Endothelial cell of umbilical vein (primary cell): ENCODE measurements at regions not wholly inside any gene's neighbourhood (a gene's known extent, or its start where the extent isn't known, plus 50 kb on each side); places are given as distances from the start of the nearest gene placed in this dataset.

ENCODE experiments used
- BruUV-seq: library from RNA; stranded (reverse); fragments of 400-500 nt; replicated peaks from 2 replicates; lab custom pipeline; 2021; lab: Mats Ljungman, UMichigan
- CTCF ChIA-PET: fragments of 300-600, 350-600 bp; sonication (Branson Sonifier 250); formaldehyde crosslinking; loops from one replicate; lab custom pipeline; 2021; ENCODE audit warnings: antibody characterized with exemption, inconsistent platforms; lab: Charles Lee
- POLR2A ChIA-PET: fragments of 300-600, 350-600 bp; sonication (Branson Sonifier 250); formaldehyde crosslinking; loops from one replicate; lab custom pipeline; 2021; ENCODE audit warnings: antibody characterized with exemption, inconsistent platforms; lab: Charles Lee
- DNase-seq: peaks from one replicate; pipeline ENCODE4 v3.0.0-alpha.2; 2011; ENCODE audit warnings: low read depth, low spot score
- FAIRE-seq: peaks from 2 replicates; lab custom pipeline; 2011; peaks lifted over from hg19 to GRCh38; lab: Jason Lieb, UNC
- H2AFZ ChIP-seq: 2 replicates; pipeline ENCODE4 v1.6.0; 2012; ENCODE audit warnings: low read depth, low read length, control low read depth, inconsistent platforms
- H3K27ac ChIP-seq: 2 replicates; pipeline ENCODE4 v1.5.1; 2011; ENCODE audit warnings: low read depth, mild to moderate bottlenecking, control low read depth, low read length, moderate library complexity; ENCODE audit not compliant: insufficient read depth
- H3K27me3 ChIP-seq, 2 experiments: 2 replicates each; pipeline versions ENCODE4 v1.6.0 to v1.6.1; 2011; ENCODE audit warnings: low read length in 2 of 2, mixed read lengths in 1 of 2; ENCODE audit not compliant: control insufficient read depth in 2 of 2, insufficient read depth in 2 of 2
- H3K36me3 ChIP-seq, 2 experiments: 2 replicates in 1 of 2; 3 replicates in 1 of 2; pipeline ENCODE4 v1.5.1; 2011; ENCODE audit warnings: low read length in 2 of 2, mild to moderate bottlenecking in 1 of 2, moderate library complexity in 1 of 2; ENCODE audit not compliant: control insufficient read depth in 2 of 2, insufficient read depth in 2 of 2; ENCODE audit errors: extremely low read depth in 1 of 2
- H3K4me1 ChIP-seq: 3 replicates; pipeline ENCODE4 v1.5.1; 2011; ENCODE audit warnings: mild to moderate bottlenecking, low read length; ENCODE audit not compliant: control insufficient read depth, insufficient read depth; ENCODE audit errors: extremely low read depth
- H3K4me2 ChIP-seq: 2 replicates; pipeline ENCODE4 v1.6.1; 2011; ENCODE audit warnings: low read length, control low read depth, mixed read lengths; ENCODE audit not compliant: insufficient read depth
- H3K4me3 ChIP-seq, 3 experiments: fragments of 200-600 bp in 1 of 3; sonication (generic), shearing (Covaris generic) in 1 of 3; replicated peaks in 1 of 3; 2 replicates each; pipeline ENCODE4 v1.5.1; 2011 to 2016; ENCODE audit warnings: control low read depth in 3 of 3, low read length in 3 of 3, mild to moderate bottlenecking in 2 of 3, inconsistent platforms in 1 of 3, low read depth in 1 of 3, moderate library complexity in 1 of 3; ENCODE audit not compliant: insufficient read depth in 1 of 3
- H3K79me2 ChIP-seq: 2 replicates; pipeline ENCODE4 v1.6.0; 2012; ENCODE audit warnings: low read length, inconsistent platforms; ENCODE audit not compliant: control insufficient read depth, insufficient read depth
- H3K9ac ChIP-seq: replicated peaks from 2 replicates; pipeline ENCODE3; 2011; ENCODE audit warnings: low read length, control low read depth; ENCODE audit not compliant: insufficient read depth; ENCODE audit errors: extremely low read depth
- H3K9me1 ChIP-seq: replicated peaks from 3 replicates; pipeline ENCODE4 v1.6.0; 2011; ENCODE audit warnings: mild to moderate bottlenecking, low read length; ENCODE audit not compliant: control insufficient read depth, insufficient read depth; ENCODE audit errors: extremely low read depth
- H3K9me3 ChIP-seq: replicated peaks from 2 replicates; pipeline ENCODE4 v1.5.1; 2012; ENCODE audit warnings: low read length, inconsistent platforms; ENCODE audit not compliant: control insufficient read depth, insufficient read depth
- H4K20me1 ChIP-seq: replicated peaks from 2 replicates; pipeline ENCODE3; 2011; ENCODE audit warnings: mild to moderate bottlenecking, low read length; ENCODE audit not compliant: control insufficient read depth, insufficient read depth; ENCODE audit errors: extremely low read depth
- EZH2 ChIP-seq: IDR thresholded peaks from 2 replicates; pipeline ENCODE4 v1.6.1; 2012; ENCODE audit warnings: borderline replicate concordance, low read depth, mild to moderate bottlenecking, moderate library complexity, low read length, inconsistent platforms; ENCODE audit not compliant: severe bottlenecking
- GATA2 ChIP-seq: IDR thresholded peaks from 2 replicates; pipeline ENCODE4 v1.7.0; 2011; ENCODE audit warnings: low read depth, mild to moderate bottlenecking, moderate library complexity, mixed read lengths, low read length; ENCODE audit not compliant: insufficient read length, insufficient read depth
- JUN ChIP-seq: IDR thresholded peaks from 2 replicates; pipeline ENCODE4 v1.6.1; 2011; ENCODE audit warnings: borderline replicate concordance, low read depth; ENCODE audit not compliant: insufficient read length, insufficient read depth
- POLR2A ChIP-seq: IDR thresholded peaks from 2 replicates; pipeline ENCODE4 v1.6.1; 2012; ENCODE audit warnings: low read depth, mild to moderate bottlenecking, control low read depth, low read length
- dilution Hi-C: fragments of 300-500 bp; cut with MboI; formaldehyde crosslinking; loops from one replicate; pipeline ENCODE4 v1.15.0; 2019; ENCODE audit warnings: low sequenced_read_pairs; ENCODE audit not compliant: extremely low pct_ligation_motif_present
- intact Hi-C: fragments of 100-400 bp; cut with micrococcal nuclease; formaldehyde crosslinking; loops from one replicate; pipeline ENCODE4 v1.10.0; 2022
- TF ChIP-seq, protein P1 (sequence below), 2 donors: IDR thresholded peaks; 1 replicate in 1 of 2; 2 replicates in 1 of 2; pipeline ENCODE4 v1.5.1; 2011; ENCODE audit warnings: low read length in 2 of 2, mild to moderate bottlenecking in 2 of 2, moderate library complexity in 2 of 2, control low read depth in 1 of 2, inconsistent platforms in 1 of 2, low read depth in 1 of 2; ENCODE audit not compliant: insufficient read depth in 1 of 2; ENCODE audit errors: extremely low read depth in 1 of 2
- TF ChIP-seq, protein P2 (sequence below): IDR thresholded peaks from 2 replicates; pipeline ENCODE4 v1.6.1; 2011; ENCODE audit not compliant: insufficient read depth, insufficient read length

DNA sequence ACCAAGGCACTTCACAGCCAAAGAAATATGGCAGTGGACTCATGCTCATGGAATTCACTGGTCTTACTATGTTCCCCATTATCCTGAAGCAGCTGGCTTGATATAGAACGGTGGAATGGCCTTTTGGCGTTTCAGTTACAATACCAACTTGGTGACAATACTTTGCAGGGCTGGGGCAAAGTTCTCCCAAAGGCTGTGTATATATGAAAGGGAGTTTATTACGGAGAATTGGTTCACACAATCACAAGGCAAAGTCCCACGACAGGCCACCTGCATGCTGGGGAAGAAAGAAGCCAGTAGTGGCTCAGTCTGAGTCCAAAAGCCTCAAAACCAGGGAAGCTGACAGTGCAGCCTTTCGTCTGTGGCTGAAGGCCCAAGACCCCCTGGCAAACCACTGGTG lies 50.8 kb upstream of the SMARCAD1 start:
- ChIA-PET CTCF (no interaction called here), POLR2A (no interaction called here)
- TF ChIP-seq, protein P1, sequence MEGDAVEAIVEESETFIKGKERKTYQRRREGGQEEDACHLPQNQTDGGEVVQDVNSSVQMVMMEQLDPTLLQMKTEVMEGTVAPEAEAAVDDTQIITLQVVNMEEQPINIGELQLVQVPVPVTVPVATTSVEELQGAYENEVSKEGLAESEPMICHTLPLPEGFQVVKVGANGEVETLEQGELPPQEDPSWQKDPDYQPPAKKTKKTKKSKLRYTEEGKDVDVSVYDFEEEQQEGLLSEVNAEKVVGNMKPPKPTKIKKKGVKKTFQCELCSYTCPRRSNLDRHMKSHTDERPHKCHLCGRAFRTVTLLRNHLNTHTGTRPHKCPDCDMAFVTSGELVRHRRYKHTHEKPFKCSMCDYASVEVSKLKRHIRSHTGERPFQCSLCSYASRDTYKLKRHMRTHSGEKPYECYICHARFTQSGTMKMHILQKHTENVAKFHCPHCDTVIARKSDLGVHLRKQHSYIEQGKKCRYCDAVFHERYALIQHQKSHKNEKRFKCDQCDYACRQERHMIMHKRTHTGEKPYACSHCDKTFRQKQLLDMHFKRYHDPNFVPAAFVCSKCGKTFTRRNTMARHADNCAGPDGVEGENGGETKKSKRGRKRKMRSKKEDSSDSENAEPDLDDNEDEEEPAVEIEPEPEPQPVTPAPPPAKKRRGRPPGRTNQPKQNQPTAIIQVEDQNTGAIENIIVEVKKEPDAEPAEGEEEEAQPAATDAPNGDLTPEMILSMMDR (IDR thresholded peaks at IDR 0.05; ENCODE audit: extremely low read depth in 1 of 2, insufficient read depth in 1 of 2, low read depth in 1 of 2, low read length in 2 of 2) = no peak
- no peak for TF ChIP-seq JUN
- TF ChIP-seq POLR2A = no peak
- TF ChIP-seq EZH2 = no peak
- TF ChIP-seq GATA2 = no peak
- TF ChIP-seq, protein P2, sequence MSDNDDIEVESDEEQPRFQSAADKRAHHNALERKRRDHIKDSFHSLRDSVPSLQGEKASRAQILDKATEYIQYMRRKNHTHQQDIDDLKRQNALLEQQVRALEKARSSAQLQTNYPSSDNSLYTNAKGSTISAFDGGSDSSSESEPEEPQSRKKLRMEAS = no peak
- dilution Hi-C loops = no loop called here
- no TSS peak for BruUV-seq
- Histone ChIP-seq H3K4me3 (no peak overlapping the region), H2AFZ (no peak overlapping the region), H3K79me2 (no peaks in the 10 kb centered on the region), H3K4me1 (no peaks in the 10 kb centered on the region), H3K27me3 (no peaks in the 10 kb centered on the region), H4K20me1 (no peaks in the 10 kb centered on the region), H3K9me3 (no peaks in the 10 kb centered on the region), H3K9ac (no peak overlapping the region), H3K27ac (no peak overlapping the region), H3K9me1 (no peaks in the 10 kb centered on the region), H3K4me2 (no peak overlapping the region), H3K36me3 (no peaks in the 10 kb centered on the region)
- intact Hi-C loops = no loop called here
- FAIRE-seq (no peak), DNase-seq (no peak)
